HepG2 (cell line): ENCODE measurements at regions not wholly inside any gene's neighbourhood (a gene's known extent, or its start where the extent isn't known, plus 50 kb on each side); places are given as distances from the start of the nearest gene placed in this dataset.

Experiments
- ATAC-seq: fragments of 200-7000 bp; cut with Tn5 transposase; 3 replicates; pipeline ENCODE4 v1.9.1; 2020; ENCODE audit warnings: mild to moderate bottlenecking, moderate library complexity
- BruUV-seq: library from RNA; stranded (reverse); fragments of 400-500 nt; replicated peaks from 2 replicates; lab custom pipeline; 2021; lab: Mats Ljungman, UMichigan
- CTCF ChIA-PET: fragments of 300-600 bp; formaldehyde crosslinking; extraction: SDS; loops from one replicate; lab custom pipeline; 2021; ENCODE audit warnings: low total read pairs, inconsistent platforms, low intra/inter-chr PET ratio; lab: Yijun Ruan, JAX
- POLR2A ChIA-PET: fragments of 350-600 bp; sonication (Branson Sonifier 250); formaldehyde crosslinking; loops from one replicate; lab custom pipeline; 2020; ENCODE audit warnings: antibody characterized with exemption, inconsistent platforms; lab: Yijun Ruan, JAX
- DNase-seq: peaks from one replicate; pipeline ENCODE4 v3.0.0-alpha.2; 2015; ENCODE audit warnings: low spot score
- FAIRE-seq: peaks from 3 replicates; lab custom pipeline; 2011; peaks lifted over from hg19 to GRCh38; lab: Jason Lieb, UNC
- H2AFZ ChIP-seq: one replicate; pipeline ENCODE4 v1.6.1; 2011; ENCODE audit warnings: low read length, inconsistent platforms
- H3K27ac ChIP-seq: fragments of 300-600 bp; 3 replicates; pipeline ENCODE4 v1.8.0; 2011; ENCODE audit warnings: mixed run types, mild to moderate bottlenecking, mixed read lengths, low read length, inconsistent platforms; ENCODE audit not compliant: insufficient read depth; ENCODE audit errors: extremely low read length
- H3K27me3 ChIP-seq, 2 experiments: fragments of 200-600 bp in 1 of 2; 2 replicates in 1 of 2; 3 replicates in 1 of 2; pipeline versions ENCODE4 v1.6.0 to v1.8.0; 2011; ENCODE audit warnings: low read length in 2 of 2, mild to moderate bottlenecking in 2 of 2, moderate library complexity in 2 of 2, inconsistent platforms in 1 of 2; ENCODE audit not compliant: insufficient read depth in 2 of 2, control insufficient read depth in 1 of 2
- H3K36me3 ChIP-seq, 2 experiments: fragments of 200-600 bp in 1 of 2; replicated peaks in 1 of 2; 2 replicates in 1 of 2; 3 replicates in 1 of 2; pipeline versions ENCODE4 v1.5.1 to v1.8.0; 2011; ENCODE audit warnings: low read length in 2 of 2, inconsistent platforms in 1 of 2; ENCODE audit not compliant: insufficient read depth in 2 of 2, control insufficient read depth in 1 of 2
- H3K4me1 ChIP-seq: 2 replicates; pipeline ENCODE4 v1.5.1; 2012; ENCODE audit warnings: low read length, inconsistent platforms; ENCODE audit not compliant: insufficient read depth
- H3K4me2 ChIP-seq: 2 replicates; pipeline ENCODE4 v1.6.0; 2011; ENCODE audit warnings: low read depth, low read length, inconsistent platforms
- H3K4me3 ChIP-seq, 3 experiments: fragments of 200-600 bp in 1 of 3; sonication (generic), shearing (Covaris generic) in 1 of 3; replicated peaks in 1 of 3; 2 replicates each; pipeline ENCODE4 v1.5.1; 2011 to 2016; ENCODE audit warnings: low read length in 3 of 3, inconsistent platforms in 2 of 3, low read depth in 2 of 3, mild to moderate bottlenecking in 2 of 3, control low read depth in 1 of 3, mixed read lengths in 1 of 3; ENCODE audit not compliant: insufficient read depth in 1 of 3
- H3K79me2 ChIP-seq: one replicate; pipeline ENCODE4 v1.6.1; 2011; ENCODE audit warnings: low read length, inconsistent platforms; ENCODE audit not compliant: insufficient read depth
- H3K9ac ChIP-seq: 2 replicates; pipeline ENCODE4 v1.6.0; 2011; ENCODE audit warnings: mild to moderate bottlenecking, low read depth, low read length, inconsistent platforms; ENCODE audit not compliant: insufficient read depth
- H3K9me3 ChIP-seq: 2 replicates; pipeline ENCODE4 v1.5.1; 2012; ENCODE audit warnings: mild to moderate bottlenecking, low read length
- H4K20me1 ChIP-seq: 2 replicates; pipeline ENCODE4 v1.6.0; 2011; ENCODE audit warnings: inconsistent platforms, mild to moderate bottlenecking, low read length, moderate library complexity; ENCODE audit not compliant: insufficient read depth
- KLF9 ChIP-seq: IDR thresholded peaks from 2 replicates; pipeline ENCODE4 v1.6.1; 2016; ENCODE audit warnings: low read depth
- ZZZ3 ChIP-seq: sonication (generic); formaldehyde crosslinking; IDR thresholded peaks from 2 replicates; pipeline ENCODE4 v1.4.0; 2020; ENCODE audit warnings: missing genetic modification reagents, mild to moderate bottlenecking, borderline replicate concordance
- WGBS: methylation state at CpG from one replicate; pipeline ENCODE4 v1.1.6; 2017; ENCODE audit warnings: low lambda C conversion rate; 5-methylcytosine and 5-hydroxymethylcytosine counted together
- in situ Hi-C: cut with HindIII; loops from 2 replicates; pipeline ENCODE4 v1.10.0; 2017; ENCODE audit warnings: low pct_unique_long_range_greater_than_20kb; ENCODE audit not compliant: extremely low pct_ligation_motif_present
- intact Hi-C: fragments of 100-400 bp; cut with micrococcal nuclease; formaldehyde crosslinking; loops from one replicate; pipeline ENCODE4 v1.10.0; 2022; ENCODE audit not compliant: unreplicated experiment
- TF ChIP-seq, protein P1 (sequence below): sonication (generic); formaldehyde crosslinking; IDR thresholded peaks from one replicate; pipeline ENCODE4 v1.5.1; 2020; ENCODE audit warnings: mild to moderate bottlenecking, missing genetic modification reagents; ENCODE audit errors: not compliant biosample characterization

GRCh38 chr12:87384226-87384625 is 645.0 kb downstream of the C12orf50 start:
- no peak for FAIRE-seq
- Histone ChIP-seq H3K4me1 (no peaks in the 10 kb centered on the region), H3K27me3 (no peaks in the 10 kb centered on the region), H2AFZ (no peak overlapping the region), H3K9ac (no peak overlapping the region), H4K20me1 (no peaks in the 10 kb centered on the region), H3K4me3 (no peak overlapping the region), H3K27ac (no peak overlapping the region), H3K4me2 (no peak overlapping the region), H3K36me3 (no peaks in the 10 kb centered on the region), H3K9me3 (peaks cover 50% of the 10 kb centered on the region), H3K79me2 (no peaks in the 10 kb centered on the region)
- intact Hi-C loops (no loop called here), in situ Hi-C loops (no loop called here)
- TF ChIP-seq KLF9 (CRISPR knock-in tag) (no peak), ZZZ3 (CRISPR knock-in tag) (no peak)
- TF ChIP-seq, protein P1, sequence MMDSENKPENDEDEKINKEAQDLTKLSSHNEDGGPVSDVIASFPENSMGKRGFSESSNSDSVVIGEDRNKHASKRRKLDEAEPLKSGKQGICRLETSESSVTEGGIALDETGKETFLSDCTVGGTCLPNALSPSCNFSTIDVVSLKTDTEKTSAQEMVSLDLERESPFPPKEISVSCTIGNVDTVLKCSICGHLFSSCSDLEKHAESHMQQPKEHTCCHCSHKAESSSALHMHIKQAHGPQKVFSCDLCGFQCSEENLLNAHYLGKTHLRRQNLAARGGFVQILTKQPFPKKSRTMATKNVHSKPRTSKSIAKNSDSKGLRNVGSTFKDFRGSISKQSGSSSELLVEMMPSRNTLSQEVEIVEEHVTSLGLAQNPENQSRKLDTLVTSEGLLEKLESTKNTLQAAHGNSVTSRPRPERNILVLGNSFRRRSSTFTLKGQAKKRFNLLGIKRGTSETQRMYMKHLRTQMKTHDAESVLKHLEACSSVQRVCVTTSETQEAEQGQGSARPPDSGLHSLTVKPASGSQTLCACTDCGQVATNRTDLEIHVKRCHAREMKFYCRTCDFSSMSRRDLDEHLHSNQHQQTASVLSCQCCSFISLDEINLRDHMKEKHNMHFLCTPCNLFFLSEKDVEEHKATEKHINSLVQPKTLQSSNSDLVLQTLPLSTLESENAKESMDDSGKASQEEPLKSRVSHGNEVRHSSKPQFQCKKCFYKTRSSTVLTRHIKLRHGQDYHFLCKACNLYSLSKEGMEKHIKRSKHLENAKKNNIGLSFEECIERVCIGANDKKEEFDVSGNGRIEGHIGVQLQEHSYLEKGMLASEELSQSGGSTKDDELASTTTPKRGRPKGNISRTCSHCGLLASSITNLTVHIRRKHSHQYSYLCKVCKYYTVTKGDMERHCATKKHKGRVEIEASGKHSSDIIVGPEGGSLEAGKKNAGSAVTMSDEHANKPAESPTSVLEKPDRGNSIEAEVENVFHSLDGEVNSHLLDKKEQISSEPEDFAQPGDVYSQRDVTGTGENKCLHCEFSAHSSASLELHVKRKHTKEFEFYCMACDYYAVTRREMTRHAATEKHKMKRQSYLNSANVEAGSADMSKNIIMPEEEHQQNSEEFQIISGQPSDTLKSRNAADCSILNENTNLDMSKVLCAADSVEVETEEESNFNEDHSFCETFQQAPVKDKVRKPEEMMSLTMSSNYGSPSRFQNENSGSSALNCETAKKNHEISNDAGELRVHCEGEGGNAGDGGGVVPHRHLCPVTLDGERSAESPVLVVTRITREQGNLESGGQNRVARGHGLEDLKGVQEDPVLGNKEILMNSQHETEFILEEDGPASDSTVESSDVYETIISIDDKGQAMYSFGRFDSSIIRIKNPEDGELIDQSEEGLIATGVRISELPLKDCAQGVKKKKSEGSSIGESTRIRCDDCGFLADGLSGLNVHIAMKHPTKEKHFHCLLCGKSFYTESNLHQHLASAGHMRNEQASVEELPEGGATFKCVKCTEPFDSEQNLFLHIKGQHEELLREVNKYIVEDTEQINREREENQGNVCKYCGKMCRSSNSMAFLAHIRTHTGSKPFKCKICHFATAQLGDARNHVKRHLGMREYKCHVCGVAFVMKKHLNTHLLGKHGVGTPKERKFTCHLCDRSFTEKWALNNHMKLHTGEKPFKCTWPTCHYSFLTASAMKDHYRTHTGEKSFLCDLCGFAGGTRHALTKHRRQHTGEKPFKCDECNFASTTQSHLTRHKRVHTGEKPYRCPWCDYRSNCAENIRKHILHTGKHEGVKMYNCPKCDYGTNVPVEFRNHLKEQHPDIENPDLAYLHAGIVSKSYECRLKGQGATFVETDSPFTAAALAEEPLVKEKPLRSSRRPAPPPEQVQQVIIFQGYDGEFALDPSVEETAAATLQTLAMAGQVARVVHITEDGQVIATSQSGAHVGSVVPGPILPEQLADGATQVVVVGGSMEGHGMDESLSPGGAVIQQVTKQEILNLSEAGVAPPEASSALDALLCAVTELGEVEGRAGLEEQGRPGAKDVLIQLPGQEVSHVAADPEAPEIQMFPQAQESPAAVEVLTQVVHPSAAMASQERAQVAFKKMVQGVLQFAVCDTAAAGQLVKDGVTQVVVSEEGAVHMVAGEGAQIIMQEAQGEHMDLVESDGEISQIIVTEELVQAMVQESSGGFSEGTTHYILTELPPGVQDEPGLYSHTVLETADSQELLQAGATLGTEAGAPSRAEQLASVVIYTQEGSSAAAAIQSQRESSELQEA (CRISPR knock-in tag): no peak
- CTCF ChIA-PET: no interaction called here
- under 1% methylated on average over 3 of the region's 3 CpGs for WGBS
- no TSS peak for BruUV-seq
- no peak for DNase-seq
- POLR2A ChIA-PET: no interaction called here
- no peak for ATAC-seq
